ENCODE measurements at regions not wholly inside any gene's neighbourhood (a gene's known extent, or its start where the extent isn't known, plus 50 kb on each side); places are given as distances from the start of the nearest gene placed in this dataset.
"Not testable (repeated sequence)": the region's sequence is repeated elsewhere in the genome, so short reads cannot be mapped to it uniquely, and the experiment has no call there.

DNA sequence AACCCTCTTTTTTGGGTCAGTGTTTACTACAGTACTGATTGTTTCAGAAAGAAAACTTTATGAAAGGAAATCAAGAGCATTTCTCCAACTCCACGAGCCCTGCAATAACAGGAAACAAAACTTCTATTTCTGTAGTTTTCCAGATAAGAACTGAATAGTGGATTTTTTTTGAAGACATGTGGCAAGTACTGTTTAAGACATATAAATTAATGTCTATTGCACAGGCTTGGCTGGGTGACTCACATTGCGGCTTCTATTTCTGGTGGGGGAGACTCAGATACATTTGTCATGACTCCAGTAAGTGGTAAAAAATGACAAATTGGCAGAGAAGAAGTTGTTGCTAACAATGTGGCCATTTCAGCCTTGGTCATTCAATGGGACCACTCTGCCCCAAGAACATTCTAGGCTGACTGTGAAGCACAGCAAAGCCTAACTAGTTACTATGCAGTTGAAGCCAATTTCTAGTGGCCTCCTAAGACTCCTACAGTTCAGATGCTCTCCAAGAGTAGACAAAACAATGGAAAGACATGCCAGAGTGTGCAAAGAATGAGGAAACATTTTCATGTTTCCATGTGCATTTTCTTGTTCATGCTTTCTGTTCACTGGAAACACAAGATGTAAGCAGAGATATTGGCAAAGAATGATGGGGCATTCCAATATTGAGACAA is 200.9 kb downstream of the EDN1 start:
- Mint-ChIP-seq H3K27me3 (peaks cover 12% of the 10 kb centered on the region), H3K4me1 (no peaks in the 10 kb centered on the region), H3K9me3 (ENCODE audit: insufficient read depth) (no peaks in the 10 kb centered on the region), H3K4me3 (no peak overlapping the region), H3K27ac (no peak overlapping the region)
- Histone ChIP-seq H3K27me3 (replicated peaks in 1 of 4; ENCODE audit: control extremely low read depth in 1 of 4, control insufficient read depth in 3 of 4, insufficient read depth in 4 of 4, low read length in 3 of 4) (peaks cover 0 to 11% (median 1%) of the 10 kb centered on the region in 4 experiments), H3K4me2 (replicated peaks; ENCODE audit: low read depth, low read length, poor library complexity, severe bottlenecking) (no peak overlapping the region), H3K4me1 (ENCODE audit: control insufficient read depth in 2 of 2, insufficient read depth in 2 of 2, low read length in 2 of 2) (no peaks in the 10 kb centered on the region), H2AFZ (ENCODE audit: insufficient read depth, low read depth, low read length, poor library complexity, severe bottlenecking) (no peak overlapping the region), H3K9ac (ENCODE audit: low read length) (no peak overlapping the region), H3K27ac (ENCODE audit: low read length in 2 of 2) (no peak overlapping the region), H3K36me3 (replicated peaks in 1 of 2; ENCODE audit: control extremely low read depth in 1 of 2, control insufficient read depth in 1 of 2, extremely low read depth in 1 of 2, insufficient read depth in 2 of 2, low read length in 1 of 2) (no peaks in the 10 kb centered on the region), H4K20me1 (ENCODE audit: control insufficient read depth, insufficient read depth, low read length, poor library complexity, severe bottlenecking) (no peaks in the 10 kb centered on the region), H3K79me2 (ENCODE audit: control insufficient read depth, insufficient read depth, low read length) (no peaks in the 10 kb centered on the region), H3K4me3 (ENCODE audit: control extremely low read depth in 1 of 5, extremely low read depth in 1 of 5, insufficient read depth in 1 of 5, low read depth in 2 of 5, low read length in 4 of 5) (no peak overlapping the region), H3K9me3 (ENCODE audit: control extremely low read depth in 1 of 3, control insufficient read depth in 2 of 3, insufficient read depth in 1 of 3, low read length in 2 of 3) (peaks cover 0 to 8% (median 0%) of the 10 kb centered on the region in 3 donors)
- TF ChIP-seq EZH2 (IDR thresholded peaks at IDR 0.05; ENCODE audit: borderline replicate concordance, insufficient read depth, low read depth, low read length, poor library complexity, severe bottlenecking): no peak
- TF ChIP-seq, protein P1, sequence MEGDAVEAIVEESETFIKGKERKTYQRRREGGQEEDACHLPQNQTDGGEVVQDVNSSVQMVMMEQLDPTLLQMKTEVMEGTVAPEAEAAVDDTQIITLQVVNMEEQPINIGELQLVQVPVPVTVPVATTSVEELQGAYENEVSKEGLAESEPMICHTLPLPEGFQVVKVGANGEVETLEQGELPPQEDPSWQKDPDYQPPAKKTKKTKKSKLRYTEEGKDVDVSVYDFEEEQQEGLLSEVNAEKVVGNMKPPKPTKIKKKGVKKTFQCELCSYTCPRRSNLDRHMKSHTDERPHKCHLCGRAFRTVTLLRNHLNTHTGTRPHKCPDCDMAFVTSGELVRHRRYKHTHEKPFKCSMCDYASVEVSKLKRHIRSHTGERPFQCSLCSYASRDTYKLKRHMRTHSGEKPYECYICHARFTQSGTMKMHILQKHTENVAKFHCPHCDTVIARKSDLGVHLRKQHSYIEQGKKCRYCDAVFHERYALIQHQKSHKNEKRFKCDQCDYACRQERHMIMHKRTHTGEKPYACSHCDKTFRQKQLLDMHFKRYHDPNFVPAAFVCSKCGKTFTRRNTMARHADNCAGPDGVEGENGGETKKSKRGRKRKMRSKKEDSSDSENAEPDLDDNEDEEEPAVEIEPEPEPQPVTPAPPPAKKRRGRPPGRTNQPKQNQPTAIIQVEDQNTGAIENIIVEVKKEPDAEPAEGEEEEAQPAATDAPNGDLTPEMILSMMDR (IDR thresholded peaks at IDR 0.05): no peak
- ATAC-seq (ENCODE audit: low read depth): no peak
- DNase-seq: no peak
- WGBS (ENCODE audit: insufficient coverage): no CpG with 5 or more reads among the region's 2 CpGs
- ChIA-PET POLR2A (no interaction called here), CTCF (no interaction called here)
- intact Hi-C loops (cut with micrococcal nuclease): no loop called here

DNA sequence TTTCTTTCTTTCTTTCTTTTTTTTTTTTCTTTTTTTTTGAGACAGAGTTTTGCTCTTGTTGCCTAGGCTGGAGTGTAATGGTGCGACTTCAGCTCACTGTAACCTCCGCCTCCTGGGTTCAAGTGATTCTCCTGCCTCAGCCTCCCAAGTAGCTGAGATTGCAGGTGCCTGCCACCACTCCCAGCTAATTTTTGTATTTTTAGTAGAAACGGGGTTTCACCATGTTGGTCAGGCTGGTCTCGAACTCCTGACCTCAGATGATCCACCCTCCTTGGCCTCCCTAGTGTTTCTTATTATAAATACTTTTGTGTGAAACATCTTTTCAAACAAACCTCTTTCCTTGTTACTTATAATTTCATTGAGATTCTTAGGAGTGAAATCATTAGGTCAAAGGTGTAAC is 202.8 kb downstream of the EDN1 start:
- H3K27me3 ChIP-seq (replicated peaks in 1 of 4; ENCODE audit: control extremely low read depth in 1 of 4, control insufficient read depth in 3 of 4, insufficient read depth in 4 of 4, low read length in 3 of 4): peaks cover 0 to 11% (median 1%) of the 10 kb centered on the region in 4 experiments
- peaks cover 27% of the 10 kb centered on the region for H3K27me3 Mint-ChIP-seq
- H3K36me3 ChIP-seq (replicated peaks in 1 of 2; ENCODE audit: control extremely low read depth in 1 of 2, control insufficient read depth in 1 of 2, extremely low read depth in 1 of 2, insufficient read depth in 2 of 2, low read length in 1 of 2); H3K27ac ChIP-seq (ENCODE audit: low read length in 2 of 2); DNase-seq; H2AFZ ChIP-seq (ENCODE audit: insufficient read depth, low read depth, low read length, poor library complexity, severe bottlenecking); H3K9me3 Mint-ChIP-seq (ENCODE audit: insufficient read depth); H3K79me2 ChIP-seq (ENCODE audit: control insufficient read depth, insufficient read depth, low read length); H3K27ac Mint-ChIP-seq; CTCF ChIA-PET; H3K9ac ChIP-seq (ENCODE audit: low read length); POLR2A ChIA-PET; H3K9me3 ChIP-seq (ENCODE audit: control extremely low read depth in 1 of 3, control insufficient read depth in 2 of 3, insufficient read depth in 1 of 3, low read length in 2 of 3); H3K4me3 Mint-ChIP-seq; H3K4me1 ChIP-seq (ENCODE audit: control insufficient read depth in 2 of 2, insufficient read depth in 2 of 2, low read length in 2 of 2); H3K4me2 ChIP-seq (replicated peaks; ENCODE audit: low read depth, low read length, poor library complexity, severe bottlenecking); ATAC-seq (ENCODE audit: low read depth); intact Hi-C loops (cut with micrococcal nuclease); H3K4me1 Mint-ChIP-seq; H4K20me1 ChIP-seq (ENCODE audit: control insufficient read depth, insufficient read depth, low read length, poor library complexity, severe bottlenecking); H3K4me3 ChIP-seq (ENCODE audit: control extremely low read depth in 1 of 5, extremely low read depth in 1 of 5, insufficient read depth in 1 of 5, low read depth in 2 of 5, low read length in 4 of 5): not testable (repeated sequence)
- WGBS (ENCODE audit: insufficient coverage): no CpG with 5 or more reads among the region's 4 CpGs
